ENCODE measurements at regions not wholly inside any gene's neighbourhood (a gene's known extent, or its start where the extent isn't known, plus 50 kb on each side); places are given as distances from the start of the nearest gene placed in this dataset.

DNA sequence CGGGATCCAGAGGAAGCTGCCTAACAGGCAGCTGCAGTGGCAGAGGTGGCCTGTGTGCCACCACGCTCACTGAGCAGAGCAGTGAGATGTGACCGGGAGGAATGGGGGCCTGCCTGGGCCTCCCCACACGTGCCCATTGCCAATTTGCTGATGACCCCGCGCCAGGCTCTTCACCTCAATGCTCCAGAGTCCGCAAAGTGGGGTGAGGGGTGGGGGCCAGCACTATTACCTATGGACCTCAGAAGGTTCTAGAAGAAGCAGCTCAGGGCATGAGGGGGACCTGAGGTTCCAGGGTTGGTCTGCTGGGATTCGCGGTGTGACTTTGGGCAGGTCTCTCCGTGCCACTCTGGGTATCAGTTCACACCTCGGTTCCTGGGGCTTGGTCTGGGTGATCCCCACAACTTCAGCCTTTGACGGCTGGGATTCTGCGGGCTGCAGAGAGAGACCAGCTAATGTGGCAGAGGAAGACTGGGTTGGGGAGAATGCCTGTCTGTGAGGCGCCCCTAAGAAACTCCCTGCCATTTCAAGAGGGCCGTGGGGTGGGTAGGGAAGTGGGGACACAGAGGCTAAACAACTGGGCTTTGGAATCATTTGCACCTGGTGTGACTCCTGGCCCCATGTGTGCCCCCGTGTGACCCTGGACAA, 231.0 kb upstream of the MVB12B start:
- DNase-seq (ENCODE audit: low read depth, low spot score) (no peak), FAIRE-seq (no peak)
- no peaks in the 10 kb centered on the region for H3K9me3 ChIP-seq (ENCODE audit: control insufficient read depth, low read depth, low read length)
- dilution Hi-C loops (cut with MboI; ENCODE audit: extremely low pct_ligation_motif_present, low sequenced_read_pairs) = no loop called here
- peaks cover 4% of the 10 kb centered on the region for H3K27me3 ChIP-seq (ENCODE audit: control insufficient read depth, extremely low read depth, insufficient read depth, low read length)
- H2AFZ ChIP-seq (ENCODE audit: control insufficient read depth, low read length) = no peak overlapping the region
- no peaks in the 10 kb centered on the region for H4K20me1 ChIP-seq (ENCODE audit: control insufficient read depth, extremely low read depth, insufficient read depth, low read length)
- H3K9ac ChIP-seq (ENCODE audit: control insufficient read depth, extremely low read depth, insufficient read depth, low read length) = no peak overlapping the region
- no peak overlapping the region for H3K4me2 ChIP-seq (ENCODE audit: control insufficient read depth, extremely low read depth, insufficient read depth, low read depth, low read length)
- H3K4me3 ChIP-seq (ENCODE audit: control insufficient read depth in 2 of 3, extremely low read depth in 1 of 3, insufficient read depth in 2 of 3, low read depth in 1 of 3, low read length in 3 of 3) = no peak overlapping the region
- no peaks in the 10 kb centered on the region for H3K36me3 ChIP-seq (ENCODE audit: control insufficient read depth in 2 of 2, extremely low read depth in 1 of 2, insufficient read depth in 2 of 2, low read length in 2 of 2)
- TF ChIP-seq EZH2 (IDR thresholded peaks at IDR 0.05; ENCODE audit: low read length) = no peak
- no peaks in the 10 kb centered on the region for H3K9me1 ChIP-seq (ENCODE audit: control insufficient read depth, extremely low read depth, insufficient read depth, low read length)
- no peaks in the 10 kb centered on the region for H3K4me1 ChIP-seq (ENCODE audit: control insufficient read depth, extremely low read depth, insufficient read depth, low read length)
- no peak overlapping the region for H3K27ac ChIP-seq (ENCODE audit: control insufficient read depth, insufficient read depth, low read length)
- H3K79me2 ChIP-seq (ENCODE audit: control insufficient read depth, insufficient read depth, low read length) = no peaks in the 10 kb centered on the region

DNA sequence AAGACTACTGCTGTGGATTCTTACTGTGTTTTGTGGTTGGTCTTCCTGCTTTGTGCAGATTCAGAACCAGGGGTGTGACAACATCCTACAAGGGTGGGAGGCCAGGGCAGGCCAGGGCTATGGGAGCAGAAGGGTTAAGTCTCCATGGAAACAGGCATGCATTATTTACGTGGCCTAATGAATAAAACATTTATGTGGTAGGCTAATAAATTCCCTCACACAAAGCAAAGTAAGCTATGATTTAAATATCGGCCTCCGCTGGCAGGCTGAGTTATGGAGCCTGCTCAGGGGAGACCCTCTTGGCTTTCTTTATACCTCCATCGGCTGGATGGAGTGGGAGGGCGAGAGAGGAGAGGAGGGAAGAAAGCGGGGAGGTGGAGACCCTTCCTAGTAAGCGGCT, 230.3 kb upstream of the MVB12B start:
- DNase-seq (ENCODE audit: low read depth, low spot score) (no peak), FAIRE-seq (no peak)
- Histone ChIP-seq H4K20me1 (ENCODE audit: control insufficient read depth, extremely low read depth, insufficient read depth, low read length) (no peaks in the 10 kb centered on the region), H3K9ac (ENCODE audit: control insufficient read depth, extremely low read depth, insufficient read depth, low read length) (no peak overlapping the region), H3K79me2 (ENCODE audit: control insufficient read depth, insufficient read depth, low read length) (no peaks in the 10 kb centered on the region), H3K36me3 (ENCODE audit: control insufficient read depth in 2 of 2, extremely low read depth in 1 of 2, insufficient read depth in 2 of 2, low read length in 2 of 2) (no peaks in the 10 kb centered on the region), H2AFZ (ENCODE audit: control insufficient read depth, low read length) (no peak overlapping the region), H3K4me3 (ENCODE audit: control insufficient read depth in 2 of 3, extremely low read depth in 1 of 3, insufficient read depth in 2 of 3, low read depth in 1 of 3, low read length in 3 of 3) (no peak overlapping the region), H3K9me1 (ENCODE audit: control insufficient read depth, extremely low read depth, insufficient read depth, low read length) (no peaks in the 10 kb centered on the region), H3K4me2 (ENCODE audit: control insufficient read depth, extremely low read depth, insufficient read depth, low read depth, low read length) (no peak overlapping the region), H3K9me3 (ENCODE audit: control insufficient read depth, low read depth, low read length) (no peaks in the 10 kb centered on the region), H3K27me3 (ENCODE audit: control insufficient read depth, extremely low read depth, insufficient read depth, low read length) (peaks cover 4% of the 10 kb centered on the region), H3K27ac (ENCODE audit: control insufficient read depth, insufficient read depth, low read length) (no peak overlapping the region), H3K4me1 (ENCODE audit: control insufficient read depth, extremely low read depth, insufficient read depth, low read length) (no peaks in the 10 kb centered on the region)
- dilution Hi-C loops (cut with MboI; ENCODE audit: extremely low pct_ligation_motif_present, low sequenced_read_pairs) = no loop called here
- TF ChIP-seq EZH2 (IDR thresholded peaks at IDR 0.05; ENCODE audit: low read length) = no peak
- TF ChIP-seq, protein P1, sequence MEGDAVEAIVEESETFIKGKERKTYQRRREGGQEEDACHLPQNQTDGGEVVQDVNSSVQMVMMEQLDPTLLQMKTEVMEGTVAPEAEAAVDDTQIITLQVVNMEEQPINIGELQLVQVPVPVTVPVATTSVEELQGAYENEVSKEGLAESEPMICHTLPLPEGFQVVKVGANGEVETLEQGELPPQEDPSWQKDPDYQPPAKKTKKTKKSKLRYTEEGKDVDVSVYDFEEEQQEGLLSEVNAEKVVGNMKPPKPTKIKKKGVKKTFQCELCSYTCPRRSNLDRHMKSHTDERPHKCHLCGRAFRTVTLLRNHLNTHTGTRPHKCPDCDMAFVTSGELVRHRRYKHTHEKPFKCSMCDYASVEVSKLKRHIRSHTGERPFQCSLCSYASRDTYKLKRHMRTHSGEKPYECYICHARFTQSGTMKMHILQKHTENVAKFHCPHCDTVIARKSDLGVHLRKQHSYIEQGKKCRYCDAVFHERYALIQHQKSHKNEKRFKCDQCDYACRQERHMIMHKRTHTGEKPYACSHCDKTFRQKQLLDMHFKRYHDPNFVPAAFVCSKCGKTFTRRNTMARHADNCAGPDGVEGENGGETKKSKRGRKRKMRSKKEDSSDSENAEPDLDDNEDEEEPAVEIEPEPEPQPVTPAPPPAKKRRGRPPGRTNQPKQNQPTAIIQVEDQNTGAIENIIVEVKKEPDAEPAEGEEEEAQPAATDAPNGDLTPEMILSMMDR (optimal IDR thresholded peaks at IDR 0.05 in 1 of 3, IDR thresholded peaks at IDR 0.05 in 1 of 3, conservative IDR thresholded peaks at IDR 0.05 in 1 of 3; ENCODE audit: extremely low read depth in 1 of 3, insufficient read depth in 2 of 3, low read length in 3 of 3) = no peak

DNA sequence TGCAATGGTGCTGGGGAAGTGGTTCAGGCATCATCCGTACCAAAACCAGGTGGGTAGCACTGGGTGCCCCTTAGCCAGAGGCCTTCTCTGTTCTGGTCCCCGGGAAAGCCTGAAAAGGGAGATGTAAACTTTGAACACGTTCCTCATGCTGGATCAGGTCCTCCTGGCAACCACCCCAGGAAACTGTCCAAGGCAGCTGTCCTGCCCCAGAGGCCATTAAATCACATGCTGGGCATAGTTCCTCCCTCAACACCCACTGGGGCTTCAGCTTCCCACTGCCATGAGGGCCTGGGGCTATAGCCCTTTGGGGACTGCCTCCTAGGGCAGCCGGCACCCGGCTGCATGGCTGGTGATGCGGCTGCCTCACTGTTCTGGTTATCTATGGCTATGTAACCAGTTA, 228.9 kb upstream of the MVB12B start:
- DNase-seq (ENCODE audit: low read depth, low spot score) (no peak), FAIRE-seq (no peak)
- no peaks in the 10 kb centered on the region for H3K36me3 ChIP-seq (ENCODE audit: control insufficient read depth in 2 of 2, extremely low read depth in 1 of 2, insufficient read depth in 2 of 2, low read length in 2 of 2)
- no peaks in the 10 kb centered on the region for H3K4me1 ChIP-seq (ENCODE audit: control insufficient read depth, extremely low read depth, insufficient read depth, low read length)
- H4K20me1 ChIP-seq (ENCODE audit: control insufficient read depth, extremely low read depth, insufficient read depth, low read length) = no peaks in the 10 kb centered on the region
- TF ChIP-seq, protein P1 (optimal IDR thresholded peaks at IDR 0.05 in 1 of 3, IDR thresholded peaks at IDR 0.05 in 1 of 3, conservative IDR thresholded peaks at IDR 0.05 in 1 of 3; ENCODE audit: extremely low read depth in 1 of 3, insufficient read depth in 2 of 3, low read length in 3 of 3) = no peak
- TF ChIP-seq EZH2 (IDR thresholded peaks at IDR 0.05; ENCODE audit: low read length) = no peak
- dilution Hi-C loops (cut with MboI; ENCODE audit: extremely low pct_ligation_motif_present, low sequenced_read_pairs) = no loop called here
- no peak overlapping the region for H3K9ac ChIP-seq (ENCODE audit: control insufficient read depth, extremely low read depth, insufficient read depth, low read length)
- H3K79me2 ChIP-seq (ENCODE audit: control insufficient read depth, insufficient read depth, low read length) = no peaks in the 10 kb centered on the region
- no peaks in the 10 kb centered on the region for H3K9me3 ChIP-seq (ENCODE audit: control insufficient read depth, low read depth, low read length)
- H3K4me3 ChIP-seq (ENCODE audit: control insufficient read depth in 2 of 3, extremely low read depth in 1 of 3, insufficient read depth in 2 of 3, low read depth in 1 of 3, low read length in 3 of 3) = no peak overlapping the region
- no peaks in the 10 kb centered on the region for H3K9me1 ChIP-seq (ENCODE audit: control insufficient read depth, extremely low read depth, insufficient read depth, low read length)
- H3K4me2 ChIP-seq (ENCODE audit: control insufficient read depth, extremely low read depth, insufficient read depth, low read depth, low read length) = no peak overlapping the region
- no peak overlapping the region for H2AFZ ChIP-seq (ENCODE audit: control insufficient read depth, low read length)
- H3K27me3 ChIP-seq (ENCODE audit: control insufficient read depth, extremely low read depth, insufficient read depth, low read length) = no peaks in the 10 kb centered on the region
- no peak overlapping the region for H3K27ac ChIP-seq (ENCODE audit: control insufficient read depth, insufficient read depth, low read length)
